H9 (cell line): ENCODE measurements at regions not wholly inside any gene's neighbourhood (a gene's known extent, or its start where the extent isn't known, plus 50 kb on each side); places are given as distances from the start of the nearest gene placed in this dataset.

Source experiments
- DNase-seq: peaks from one replicate; pipeline ENCODE4 v3.0.0-alpha.2; 2017
- H2AFZ ChIP-seq: one replicate; pipeline ENCODE4 v1.6.1; 2013; ENCODE audit warnings: mild to moderate bottlenecking, low read length, control low read depth, moderate library complexity
- H2AK5ac ChIP-seq: 2 replicates; pipeline ENCODE4 v1.6.1; 2013; ENCODE audit warnings: low read length, control low read depth, mixed read lengths; ENCODE audit not compliant: insufficient read length
- H2BK120ac ChIP-seq: one replicate; pipeline ENCODE4 v1.6.1; 2013; ENCODE audit warnings: low read depth, mild to moderate bottlenecking, low read length, control low read depth, inconsistent platforms; ENCODE audit not compliant: poor library complexity, severe bottlenecking
- H2BK12ac ChIP-seq: 2 replicates; pipeline ENCODE4 v1.6.1; 2013; ENCODE audit warnings: low read length, control low read depth, mixed read lengths, low read depth; ENCODE audit not compliant: insufficient read length
- H2BK15ac ChIP-seq: 2 replicates; pipeline ENCODE4 v1.6.1; 2013; ENCODE audit warnings: low read depth, low read length, control low read depth
- H2BK20ac ChIP-seq: one replicate; pipeline ENCODE4 v1.6.1; 2013; ENCODE audit warnings: low read depth, mild to moderate bottlenecking, low read length, control low read depth, inconsistent platforms; ENCODE audit not compliant: poor library complexity, severe bottlenecking
- H2BK5ac ChIP-seq: 2 replicates; pipeline ENCODE4 v1.6.1; 2013; ENCODE audit warnings: low read length, control low read depth, mixed read lengths; ENCODE audit not compliant: insufficient read length
- H3K14ac ChIP-seq: 2 replicates; pipeline ENCODE4 v1.6.1; 2013; ENCODE audit warnings: low read length, control low read depth; ENCODE audit not compliant: insufficient read depth
- H3K18ac ChIP-seq: 2 replicates; pipeline ENCODE4 v1.6.1; 2013; ENCODE audit warnings: low read depth, mild to moderate bottlenecking, mixed read lengths, low read length, control low read depth; ENCODE audit not compliant: insufficient read length
- H3K23ac ChIP-seq: 2 replicates; pipeline ENCODE4 v1.6.1; 2013; ENCODE audit warnings: low read length, control low read depth, mixed read lengths, low read depth; ENCODE audit not compliant: insufficient read length
- H3K23me2 ChIP-seq: 2 replicates; pipeline ENCODE4 v1.6.1; 2013; ENCODE audit warnings: low read depth, mild to moderate bottlenecking, mixed read lengths, low read length, control low read depth; ENCODE audit not compliant: insufficient read length, poor library complexity, severe bottlenecking
- H3K27ac ChIP-seq: 2 replicates; pipeline ENCODE4 v1.5.1; 2013; ENCODE audit warnings: low read length, control low read depth, mixed read lengths, low read depth; ENCODE audit not compliant: insufficient read length
- H3K27me3 ChIP-seq: 2 replicates; pipeline ENCODE4 v1.6.1; 2013; ENCODE audit warnings: low read length, control low read depth, inconsistent platforms; ENCODE audit not compliant: insufficient read depth
- H3K4ac ChIP-seq: 2 replicates; pipeline ENCODE4 v1.6.1; 2013; ENCODE audit warnings: low read depth, mild to moderate bottlenecking, control low read depth, inconsistent platforms, low read length, moderate library complexity
- H3K4me1 ChIP-seq: 2 replicates; pipeline ENCODE4 v1.6.1; 2013; ENCODE audit warnings: low read length, control low read depth, inconsistent platforms; ENCODE audit not compliant: insufficient read depth
- H3K4me2 ChIP-seq: 2 replicates; pipeline ENCODE4 v1.6.1; 2013; ENCODE audit warnings: low read length, control low read depth, mixed read lengths; ENCODE audit not compliant: insufficient read length, insufficient read depth
- H3K56ac ChIP-seq: 2 replicates; pipeline ENCODE4 v1.6.1; 2013; ENCODE audit warnings: low read depth, mild to moderate bottlenecking, mixed read lengths, low read length, control low read depth; ENCODE audit not compliant: insufficient read length
- H3K79me1 ChIP-seq: 2 replicates; pipeline ENCODE4 v1.6.1; 2013; ENCODE audit warnings: low read depth, mild to moderate bottlenecking, moderate library complexity, low read length, control low read depth, inconsistent platforms; ENCODE audit not compliant: insufficient read depth, poor library complexity, severe bottlenecking
- H3K79me2 ChIP-seq: 2 replicates; pipeline ENCODE4 v1.6.1; 2013; ENCODE audit warnings: low read length, control low read depth, inconsistent platforms; ENCODE audit not compliant: insufficient read depth
- H3K9ac ChIP-seq: 2 replicates; pipeline ENCODE4 v1.6.1; 2013; ENCODE audit warnings: low read length, control low read depth, mixed read lengths; ENCODE audit not compliant: insufficient read length; ENCODE audit errors: extremely low read depth
- H3K9me3 ChIP-seq: one replicate; pipeline ENCODE4 v1.6.1; 2013; ENCODE audit warnings: low read depth, low read length, inconsistent platforms; ENCODE audit not compliant: control insufficient read depth
- H3T11ph ChIP-seq: one replicate; pipeline ENCODE4 v1.6.1; 2013; ENCODE audit warnings: mild to moderate bottlenecking, low read length, control low read depth, inconsistent platforms
- H4K20me1 ChIP-seq: one replicate; pipeline ENCODE4 v1.6.1; 2013; ENCODE audit not compliant: control insufficient read depth, insufficient read length, insufficient read depth
- H4K5ac ChIP-seq: 2 replicates; pipeline ENCODE4 v1.6.1; 2013; ENCODE audit warnings: low read depth, mild to moderate bottlenecking, mixed read lengths, low read length, control low read depth; ENCODE audit not compliant: insufficient read length
- H4K8ac ChIP-seq: replicated peaks from 2 replicates; pipeline ENCODE4 v1.6.1; 2013; ENCODE audit warnings: low read length, control low read depth, mixed read lengths, low read depth; ENCODE audit not compliant: insufficient read length
- H4K91ac ChIP-seq: 2 replicates; pipeline ENCODE4 v1.6.1; 2013; ENCODE audit warnings: low read depth, mild to moderate bottlenecking, moderate library complexity, mixed read lengths, low read length, control low read depth; ENCODE audit not compliant: insufficient read length
- H3K27ac Mint-ChIP-seq, 3 experiments: 2 replicates in 2 of 3; 3 replicates in 1 of 3; pipeline ENCODE4 v1.8.0; 2020 to 2021; ENCODE audit warnings: mixed read lengths in 3 of 3, mild to moderate bottlenecking in 1 of 3, moderate library complexity in 1 of 3
- H3K27me3 Mint-ChIP-seq: 2 replicates; pipeline ENCODE4 v1.8.0; 2021; ENCODE audit warnings: low read depth, mild to moderate bottlenecking, moderate library complexity, mixed read lengths
- H3K36me3 Mint-ChIP-seq, 3 experiments: 2 replicates in 2 of 3; 3 replicates in 1 of 3; pipeline ENCODE4 v1.8.0; 2020 to 2021; ENCODE audit warnings: low read depth in 3 of 3, mixed read lengths in 3 of 3; ENCODE audit not compliant: insufficient read depth in 1 of 3
- H3K4me1 Mint-ChIP-seq, 2 experiments: 2 replicates each; pipeline ENCODE4 v1.8.0; 2020; ENCODE audit warnings: mixed read lengths in 2 of 2
- H3K4me3 Mint-ChIP-seq, 2 experiments: 2 replicates in 1 of 2; 3 replicates in 1 of 2; pipeline ENCODE4 v1.8.0; 2020 to 2021; ENCODE audit warnings: mild to moderate bottlenecking in 2 of 2, mixed read lengths in 2 of 2, moderate library complexity in 1 of 2
- H3K9me3 Mint-ChIP-seq, 2 experiments: 2 replicates in 1 of 2; 3 replicates in 1 of 2; pipeline ENCODE4 v1.8.0; 2020; ENCODE audit warnings: mild to moderate bottlenecking in 2 of 2, mixed read lengths in 2 of 2, moderate library complexity in 1 of 2
- CTCF ChIP-seq: fragments of 200-600 bp; sonication (generic); conservative IDR thresholded peaks from 3 replicates; pipeline ENCODE4 v1.8.0; 2021; ENCODE audit warnings: antibody characterized with exemption, mild to moderate bottlenecking
- WGBS: extraction: QIAGEN DNeasy Blood & Tissue Kit; methylation state at CpG from one replicate; pipeline ENCODE4 v1.1.7; 2013; ENCODE audit warnings: missing lambda C conversion rate, low lambda C conversion rate, mixed read lengths; ENCODE audit not compliant: insufficient read length; ENCODE audit errors: extremely low coverage; 5-methylcytosine and 5-hydroxymethylcytosine counted together

DNA sequence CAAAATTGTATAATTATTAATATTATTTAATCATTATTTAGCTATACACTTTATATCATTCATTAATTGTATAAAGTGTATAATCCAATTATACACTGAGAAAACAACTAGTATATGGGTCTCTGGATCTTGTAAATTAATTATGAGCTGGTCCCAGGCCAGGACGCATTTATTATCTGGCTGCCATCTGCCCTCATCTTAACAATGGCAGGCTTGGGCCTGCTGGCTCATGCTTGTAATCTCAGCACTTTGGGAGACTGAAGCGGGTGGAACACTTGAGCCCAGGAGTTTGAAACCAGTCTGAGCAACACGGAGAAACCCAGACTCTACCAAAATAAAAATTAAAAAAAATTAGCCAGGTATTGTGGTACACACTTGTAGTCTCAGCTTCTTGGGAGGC lies 502.2 kb upstream of the NRXN1 start:
- Histone ChIP-seq H3K14ac (no peak overlapping the region), H4K8ac (no peak overlapping the region), H3K4me1 (no peaks in the 10 kb centered on the region), H4K91ac (no peak overlapping the region), H4K5ac (no peak overlapping the region), H3K18ac (no peak overlapping the region), H3K23ac (no peak overlapping the region), H2AFZ (no peak overlapping the region), H3K27me3 (no peaks in the 10 kb centered on the region), H4K20me1 (no peaks in the 10 kb centered on the region), H3K27ac (no peak overlapping the region), H2BK20ac (no peak overlapping the region), H3K23me2 (no peaks in the 10 kb centered on the region), H3T11ph (no peak overlapping the region), H3K4ac (no peak overlapping the region), H2BK12ac (no peak overlapping the region), H3K56ac (no peak overlapping the region), H3K79me1 (no peaks in the 10 kb centered on the region), H3K79me2 (no peaks in the 10 kb centered on the region), H3K9me3 (no peaks in the 10 kb centered on the region), H2AK5ac (no peak overlapping the region), H2BK120ac (no peak overlapping the region), H2BK5ac (no peak overlapping the region), H3K9ac (no peak overlapping the region), H3K4me2 (no peak overlapping the region), H2BK15ac (no peak overlapping the region)
- H3K4me1 Mint-ChIP-seq = no peaks in the 10 kb centered on the region
- TF ChIP-seq CTCF = no peak
- no peak for DNase-seq
- peaks cover 5 to 6% of the 10 kb centered on the region in 2 experiments; a peak in 3 of 5 replicates for H3K9me3 Mint-ChIP-seq
- no peak overlapping the region for H3K4me3 Mint-ChIP-seq
- H3K36me3 Mint-ChIP-seq = peaks cover 0 to 16% (median 2%) of the 10 kb centered on the region in 3 experiments; a peak in 2 of 7 replicates
- no CpG with 5 or more reads among the region's 3 CpGs for WGBS
- no peaks in the 10 kb centered on the region for H3K27me3 Mint-ChIP-seq
- no peak overlapping the region; a peak in 1 of 7 replicates for H3K27ac Mint-ChIP-seq
